GM12873 (cell line): ENCODE measurements at regions not wholly inside any gene's neighbourhood (a gene's known extent, or its start where the extent isn't known, plus 50 kb on each side); places are given as distances from the start of the nearest gene placed in this dataset.
A peak's percentile ranks its signal among the peaks of the same experiment; 100 is the strongest.

ENCODE experiments used
- TF ChIP-seq, protein P1 (sequence below): IDR thresholded peaks from 2 replicates; pipeline ENCODE4 v1.5.1; 2012; ENCODE audit warnings: low read depth, mild to moderate bottlenecking, moderate library complexity, low read length, control low read depth; ENCODE audit not compliant: insufficient read depth; ENCODE audit errors: missing control alignments

DNA sequence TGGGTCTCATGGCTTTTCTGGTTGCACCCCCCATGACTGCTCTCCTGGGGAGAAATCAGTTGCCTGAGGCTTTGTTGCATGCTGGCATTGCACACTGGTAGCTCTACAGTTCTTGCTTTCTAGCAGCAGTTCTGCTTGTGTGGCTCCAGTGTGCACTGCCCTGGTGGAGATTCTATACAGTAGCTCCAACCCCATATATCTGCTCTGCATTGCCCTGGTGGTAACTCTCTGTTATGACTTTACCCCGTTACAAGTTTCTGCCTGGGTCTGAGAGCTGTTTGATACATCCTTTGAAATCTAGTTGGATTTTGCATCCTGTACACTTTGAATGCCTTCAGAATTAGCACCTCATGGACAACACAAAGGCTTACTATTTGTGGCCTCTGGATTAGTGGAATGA, 241.4 kb upstream of the EPHA5 start:
- TF ChIP-seq, protein P1, sequence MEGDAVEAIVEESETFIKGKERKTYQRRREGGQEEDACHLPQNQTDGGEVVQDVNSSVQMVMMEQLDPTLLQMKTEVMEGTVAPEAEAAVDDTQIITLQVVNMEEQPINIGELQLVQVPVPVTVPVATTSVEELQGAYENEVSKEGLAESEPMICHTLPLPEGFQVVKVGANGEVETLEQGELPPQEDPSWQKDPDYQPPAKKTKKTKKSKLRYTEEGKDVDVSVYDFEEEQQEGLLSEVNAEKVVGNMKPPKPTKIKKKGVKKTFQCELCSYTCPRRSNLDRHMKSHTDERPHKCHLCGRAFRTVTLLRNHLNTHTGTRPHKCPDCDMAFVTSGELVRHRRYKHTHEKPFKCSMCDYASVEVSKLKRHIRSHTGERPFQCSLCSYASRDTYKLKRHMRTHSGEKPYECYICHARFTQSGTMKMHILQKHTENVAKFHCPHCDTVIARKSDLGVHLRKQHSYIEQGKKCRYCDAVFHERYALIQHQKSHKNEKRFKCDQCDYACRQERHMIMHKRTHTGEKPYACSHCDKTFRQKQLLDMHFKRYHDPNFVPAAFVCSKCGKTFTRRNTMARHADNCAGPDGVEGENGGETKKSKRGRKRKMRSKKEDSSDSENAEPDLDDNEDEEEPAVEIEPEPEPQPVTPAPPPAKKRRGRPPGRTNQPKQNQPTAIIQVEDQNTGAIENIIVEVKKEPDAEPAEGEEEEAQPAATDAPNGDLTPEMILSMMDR, result no peak

DNA sequence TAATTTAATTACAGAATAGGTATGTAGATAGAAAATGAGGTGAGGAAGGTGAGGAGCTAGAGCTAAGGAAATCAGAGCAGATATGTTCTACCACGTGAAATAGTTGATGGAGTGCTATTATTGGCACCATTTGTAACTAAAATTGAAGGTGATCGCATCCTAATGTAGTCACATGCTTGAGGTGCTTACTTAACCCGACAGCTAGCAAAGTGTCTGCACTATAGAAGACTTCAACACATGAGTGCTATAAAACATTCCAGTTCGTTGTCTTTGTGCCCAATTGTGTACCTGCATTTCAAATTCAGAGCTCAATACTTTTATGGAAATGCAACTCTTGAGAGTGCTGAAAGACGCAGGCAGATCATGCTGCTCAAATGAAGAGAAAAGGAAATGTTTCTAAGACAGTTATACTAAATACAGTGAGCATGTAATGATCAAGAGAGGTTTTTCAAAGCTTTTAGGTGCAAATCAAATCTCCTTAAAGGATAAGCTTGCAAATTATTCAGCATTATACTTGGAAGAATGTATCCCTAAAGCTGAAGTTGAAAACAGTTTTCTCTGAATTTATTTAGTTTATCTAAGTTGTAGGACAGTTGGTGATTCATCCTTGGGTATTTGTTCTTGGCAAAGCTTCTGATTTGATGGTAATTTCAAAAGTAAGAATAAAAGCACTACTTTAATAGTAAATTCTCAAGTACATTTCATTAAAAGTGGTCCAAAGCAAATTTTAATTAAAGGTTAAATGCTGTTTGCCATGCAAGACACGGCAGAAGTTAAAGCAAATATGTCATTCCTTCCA, 223.9 kb upstream of the EPHA5 start:
- TF ChIP-seq, protein P1, result no peak

DNA sequence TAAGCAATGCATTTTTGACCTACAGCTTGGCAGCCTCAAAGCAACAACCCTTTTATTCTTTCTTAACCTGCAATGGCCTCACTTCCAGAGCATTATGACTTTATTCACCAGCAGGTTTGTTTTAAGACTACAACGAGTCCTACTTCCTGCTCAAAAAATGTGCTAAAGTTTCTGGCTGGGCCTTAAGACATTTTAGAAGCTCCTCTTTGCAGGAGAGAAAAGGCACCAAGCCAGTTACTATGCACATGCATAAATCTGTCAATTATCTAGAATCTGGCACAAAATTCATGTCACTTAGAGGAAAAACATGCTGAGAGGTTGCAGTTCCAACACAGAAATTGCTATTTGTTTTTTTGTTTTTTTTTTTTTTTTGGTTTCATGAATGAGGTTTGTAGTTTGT, 223.0 kb upstream of the EPHA5 start:
- TF ChIP-seq, protein P1, result no peak

DNA sequence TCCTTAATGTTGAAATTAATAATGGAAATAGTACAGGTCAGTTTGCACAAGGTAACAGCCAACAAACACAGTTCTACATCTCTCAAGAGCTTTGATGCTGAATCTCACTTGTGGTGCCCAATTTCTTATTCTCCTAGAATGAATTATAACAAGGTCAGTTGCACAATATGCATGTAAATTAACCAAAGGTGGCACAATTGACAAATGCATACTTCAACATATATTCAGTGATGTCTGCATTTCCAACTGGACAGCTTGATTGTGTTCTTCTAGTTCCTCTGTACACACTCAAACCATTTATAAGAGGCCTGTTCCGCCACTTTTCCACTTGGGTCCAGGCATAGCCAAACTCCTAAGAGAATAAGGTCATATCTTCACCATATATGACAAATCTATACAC, 210.3 kb upstream of the EPHA5 start:
- TF ChIP-seq, protein P1, result no peak

DNA sequence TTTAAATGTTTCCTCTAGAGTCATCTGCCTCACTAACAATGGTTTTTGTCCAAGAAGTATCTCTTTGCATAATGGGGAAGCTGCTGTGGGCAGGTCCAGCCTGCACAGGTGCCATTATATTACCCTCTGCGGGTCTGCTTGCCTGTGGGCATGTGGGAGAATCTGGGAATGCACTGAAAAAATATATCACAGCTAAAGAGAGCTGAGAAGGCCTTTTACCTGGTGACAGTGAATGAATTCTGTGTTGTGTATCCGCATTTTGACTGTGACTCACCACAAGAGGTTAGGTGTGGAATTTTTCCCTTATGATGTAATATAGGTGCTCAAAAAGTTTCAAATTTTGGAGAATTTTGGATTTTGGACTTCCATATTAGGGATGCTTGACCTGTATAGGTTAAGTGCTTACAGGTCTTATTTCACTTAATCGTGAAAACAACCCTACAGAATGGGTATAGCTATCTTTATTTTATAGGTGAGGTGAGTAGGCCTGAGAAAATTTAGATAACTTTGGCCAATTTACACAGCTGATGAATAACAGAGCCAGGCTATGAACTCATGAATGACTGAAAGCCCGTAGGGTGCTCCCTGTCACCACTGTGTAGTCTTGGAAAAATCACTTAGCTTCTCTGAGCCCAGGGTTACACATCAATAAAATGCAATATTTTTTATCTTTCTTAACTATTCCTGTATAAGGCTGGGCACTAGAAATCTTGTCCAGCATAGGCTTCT, 198.0 kb upstream of the EPHA5 start:
- TF ChIP-seq, protein P1, result no peak

DNA sequence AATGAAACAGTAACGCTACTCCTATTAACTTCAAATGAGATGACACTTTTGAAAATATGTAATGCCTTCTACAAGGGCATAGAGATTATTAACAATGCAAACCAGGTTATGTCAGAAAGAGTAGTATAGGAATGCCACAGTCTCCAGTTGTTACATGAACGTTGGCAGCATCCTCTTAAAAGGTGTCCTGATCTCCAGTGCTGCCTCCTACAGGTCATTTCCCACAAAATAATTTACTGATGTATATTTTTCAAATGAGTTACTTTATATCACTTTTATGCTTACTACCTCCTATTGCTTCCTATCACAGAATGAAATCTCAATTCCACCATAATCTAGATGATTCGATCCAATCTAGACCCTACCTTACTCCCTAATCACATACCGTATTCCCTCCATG, 195.2 kb upstream of the EPHA5 start:
- TF ChIP-seq, protein P1, result peak; percentile 33

DNA sequence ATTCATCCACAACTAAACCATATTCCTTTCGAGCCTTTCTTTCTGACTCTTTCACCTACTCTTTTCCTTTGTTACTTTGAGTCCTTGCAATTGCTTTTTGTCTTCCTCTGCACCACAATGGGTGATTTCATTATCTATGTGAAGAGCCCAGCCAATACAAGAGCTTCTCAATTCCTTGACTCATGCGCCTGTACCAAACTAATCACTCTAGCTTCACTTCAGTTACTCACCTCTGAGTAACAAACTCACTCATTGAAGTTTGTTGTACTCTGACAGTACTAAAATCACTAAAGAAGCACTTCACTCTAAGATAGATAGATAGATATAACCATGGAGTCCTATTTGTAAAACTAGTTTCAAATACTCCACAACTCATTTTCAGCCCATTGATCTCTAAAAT, 191.7 kb upstream of the EPHA5 start:
- TF ChIP-seq, protein P1, result no peak
